Natural killer cell (primary cell): ENCODE measurements at regions not wholly inside any gene's neighbourhood (a gene's known extent, or its start where the extent isn't known, plus 50 kb on each side); places are given as distances from the start of the nearest gene placed in this dataset.

Experiments used
- ATAC-seq, 3 donors: fragments of 150-1000 bp in 2 of 3; fragments of 200-7000 bp in 1 of 3; cut with Tn5 transposase; 1 replicate in 1 of 3; 2 replicates in 2 of 3; pipeline ENCODE4 v1.10.0; 2021; ENCODE audit warnings: mild to moderate bottlenecking in 2 of 3, moderate library complexity in 2 of 3
- DNase-seq, 2 donors: peaks; one replicate each; pipeline versions ENCODE4 v3.0.0 to v3.0.0-alpha.2; 2013 to 2021; ENCODE audit warnings: mixed read lengths in 1 of 2
- H3K27ac ChIP-seq: one replicate; pipeline ENCODE4 v1.5.1; 2013; ENCODE audit warnings: mild to moderate bottlenecking, low read length
- H3K27me3 ChIP-seq: one replicate; pipeline ENCODE4 v1.6.1; 2013; ENCODE audit warnings: low read length; ENCODE audit not compliant: control insufficient read depth, insufficient read depth
- H3K36me3 ChIP-seq: one replicate; pipeline ENCODE4 v1.6.1; 2013; ENCODE audit warnings: low read length; ENCODE audit not compliant: control insufficient read depth, insufficient read depth
- H3K4me1 ChIP-seq: one replicate; pipeline ENCODE4 v1.6.1; 2013; ENCODE audit warnings: low read length; ENCODE audit not compliant: control insufficient read depth, insufficient read depth
- H3K4me3 ChIP-seq: one replicate; pipeline ENCODE4 v1.5.1; 2013; ENCODE audit warnings: low read length
- H3K9me3 ChIP-seq: one replicate; pipeline ENCODE4 v1.6.1; 2013; ENCODE audit warnings: low read length; ENCODE audit not compliant: control insufficient read depth, insufficient read depth
- H3K27ac Mint-ChIP-seq, 2 donors: one replicate each; pipeline ENCODE4 v1.8.0; 2022; ENCODE audit warnings: mild to moderate bottlenecking in 2 of 2, mixed read lengths in 2 of 2, moderate library complexity in 1 of 2
- H3K27me3 Mint-ChIP-seq, 2 donors: one replicate each; pipeline ENCODE4 v1.8.0; 2022; ENCODE audit warnings: low read depth in 2 of 2, mixed read lengths in 2 of 2
- H3K36me3 Mint-ChIP-seq: one replicate; pipeline ENCODE4 v1.8.0; 2022; ENCODE audit warnings: mixed read lengths
- H3K4me1 Mint-ChIP-seq, 2 donors: one replicate each; pipeline ENCODE4 v1.8.0; 2022; ENCODE audit warnings: mixed read lengths in 2 of 2
- H3K4me3 Mint-ChIP-seq: one replicate; pipeline ENCODE4 v1.8.0; 2022; ENCODE audit warnings: mild to moderate bottlenecking, moderate library complexity, mixed read lengths
- H3K9me3 Mint-ChIP-seq, 2 donors: one replicate each; pipeline ENCODE4 v1.8.0; 2022; ENCODE audit warnings: mixed read lengths in 2 of 2
- CTCF ChIP-seq: fragments of 200-600 bp; IDR thresholded peaks from one replicate; pipeline ENCODE4 v1.8.0; 2022; ENCODE audit warnings: antibody characterized with exemption
- WGBS: methylation state at CpG from one replicate; pipeline ENCODE4 v1.1.7; 2013; ENCODE audit warnings: missing lambda C conversion rate; ENCODE audit not compliant: insufficient coverage; 5-methylcytosine and 5-hydroxymethylcytosine counted together
- intact Hi-C: fragments of 100-400 bp; cut with micrococcal nuclease; formaldehyde crosslinking; loops from one replicate; pipeline ENCODE4 v1.14.2; 2022

- intact Hi-C loops = no loop called here
- no peak overlapping the region for H3K27ac Mint-ChIP-seq
- no peaks in the 10 kb centered on the region for H3K36me3 Mint-ChIP-seq
- no peaks in the 10 kb centered on the region for H3K36me3 ChIP-seq
- H3K9me3 Mint-ChIP-seq = no peaks in the 10 kb centered on the region
- H3K27me3 ChIP-seq = no peaks in the 10 kb centered on the region
- no peaks in the 10 kb centered on the region for H3K4me1 Mint-ChIP-seq
- DNase-seq (no peak), ATAC-seq (no peak)
- H3K4me3 Mint-ChIP-seq = no peak overlapping the region
- no peaks in the 10 kb centered on the region for H3K9me3 ChIP-seq
- no peak overlapping the region for H3K4me3 ChIP-seq
- H3K27ac ChIP-seq = no peak overlapping the region
- H3K4me1 ChIP-seq = no peaks in the 10 kb centered on the region
- no peak for TF ChIP-seq CTCF
- H3K27me3 Mint-ChIP-seq = peaks cover 0 to 4% of the 10 kb centered on the region in 2 donors
Measured at GRCh38 chr9:14434158-14434504, 120.2 kb upstream of the NFIB start.

DNA sequence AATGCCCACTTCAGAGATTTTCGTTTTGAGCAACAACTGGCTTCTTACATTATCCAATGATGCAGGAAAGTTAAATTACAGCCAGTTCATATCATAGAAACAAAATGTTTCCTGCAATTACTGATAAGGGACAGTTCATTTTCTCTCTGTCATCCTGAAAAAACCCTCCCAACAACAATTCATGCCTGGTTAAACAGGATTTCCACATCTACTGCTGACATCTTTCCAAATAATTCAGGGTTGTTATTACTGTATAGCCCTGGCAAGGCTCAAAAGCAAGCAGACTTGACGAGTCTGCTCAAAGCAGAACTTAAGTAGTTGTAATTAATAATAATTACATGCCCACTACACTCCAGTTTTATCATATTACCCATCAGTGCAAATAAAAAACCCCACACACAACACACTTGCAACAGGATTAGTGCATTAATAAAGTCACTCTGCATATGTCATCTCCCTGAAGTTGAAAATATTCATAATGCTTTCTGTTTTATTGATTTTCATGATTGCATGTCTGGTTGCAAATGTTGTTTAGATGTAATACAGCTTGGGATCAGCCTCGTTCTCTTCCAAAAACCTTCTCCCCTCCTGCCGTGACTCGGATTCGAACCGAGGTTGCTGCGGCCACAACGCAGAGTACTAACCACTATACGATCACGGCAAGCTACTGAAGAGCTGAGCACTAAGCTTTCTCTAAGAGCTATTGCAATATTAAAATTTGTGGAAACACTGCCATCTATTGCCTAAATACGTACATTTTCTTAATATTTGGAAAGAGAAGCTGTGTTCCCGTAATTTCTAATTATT lies 119.6 kb upstream of the NFIB start:
- H3K27me3 Mint-ChIP-seq = peaks cover 0 to 4% of the 10 kb centered on the region in 2 donors

GRCh38 chr9:14432666-14433350 lies 118.9 kb upstream of the NFIB start:
- TF ChIP-seq CTCF = no peak
- no peak overlapping the region for H3K4me3 ChIP-seq
- Mint-ChIP-seq H3K4me3 (no peak overlapping the region), H3K4me1 (no peaks in the 10 kb centered on the region), H3K27ac (no peak overlapping the region), H3K27me3 (peaks cover 0 to 5% of the 10 kb centered on the region in 2 donors), H3K36me3 (no peaks in the 10 kb centered on the region), H3K9me3 (no peaks in the 10 kb centered on the region)
- H3K36me3 ChIP-seq = no peaks in the 10 kb centered on the region
- H3K4me1 ChIP-seq = no peaks in the 10 kb centered on the region
- WGBS = no CpG with 5 or more reads among the region's 1 CpG
- intact Hi-C loops = no loop called here
- ATAC-seq (no peak), DNase-seq (no peak)
- no peak overlapping the region for H3K27ac ChIP-seq
- H3K9me3 ChIP-seq = no peaks in the 10 kb centered on the region
- H3K27me3 ChIP-seq = no peaks in the 10 kb centered on the region

More for the DNA sequence above, 119.6 kb upstream of the NFIB start:
- H3K9me3 Mint-ChIP-seq = no peaks in the 10 kb centered on the region
- H3K36me3 ChIP-seq = no peaks in the 10 kb centered on the region
- H3K27ac ChIP-seq = no peak overlapping the region
- no peaks in the 10 kb centered on the region for H3K27me3 ChIP-seq
- DNase-seq (no peak), ATAC-seq (no peak)
- WGBS = 1% methylated on average over 9 of the region's 13 CpGs
- H3K27ac Mint-ChIP-seq = no peak overlapping the region
- H3K4me3 Mint-ChIP-seq = no peak overlapping the region
- H3K4me1 ChIP-seq = no peaks in the 10 kb centered on the region
- no peaks in the 10 kb centered on the region for H3K9me3 ChIP-seq
- no peak overlapping the region for H3K4me3 ChIP-seq
- no peaks in the 10 kb centered on the region for H3K36me3 Mint-ChIP-seq
- intact Hi-C loops = no loop called here
- H3K4me1 Mint-ChIP-seq = no peaks in the 10 kb centered on the region
- no peak for TF ChIP-seq CTCF
